ENCODE measurements at regions not wholly inside any gene's neighbourhood (a gene's known extent, or its start where the extent isn't known, plus 50 kb on each side); places are given as distances from the start of the nearest gene placed in this dataset.

DNA sequence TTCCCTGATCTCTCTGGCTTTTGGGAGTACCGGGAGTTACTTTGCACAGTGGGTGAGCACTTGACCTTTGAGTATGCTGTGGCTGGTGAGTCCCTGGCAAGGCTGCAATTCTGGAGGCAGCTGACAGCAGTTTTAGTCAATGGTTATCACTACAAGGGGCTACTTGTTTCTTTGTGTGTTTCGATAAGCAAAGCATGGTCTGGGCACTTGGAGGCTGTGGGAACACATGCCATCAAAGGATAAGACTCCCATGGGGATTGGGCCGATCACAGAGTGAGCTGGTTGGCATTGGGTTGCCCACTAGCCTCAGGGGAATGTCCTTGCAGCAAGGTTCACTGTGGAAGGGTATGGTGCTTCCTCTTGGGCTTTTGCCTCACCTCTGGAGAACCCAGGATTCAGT lies 208.2 kb downstream of the SNX13 start:
- TF ChIP-seq, protein P1, sequence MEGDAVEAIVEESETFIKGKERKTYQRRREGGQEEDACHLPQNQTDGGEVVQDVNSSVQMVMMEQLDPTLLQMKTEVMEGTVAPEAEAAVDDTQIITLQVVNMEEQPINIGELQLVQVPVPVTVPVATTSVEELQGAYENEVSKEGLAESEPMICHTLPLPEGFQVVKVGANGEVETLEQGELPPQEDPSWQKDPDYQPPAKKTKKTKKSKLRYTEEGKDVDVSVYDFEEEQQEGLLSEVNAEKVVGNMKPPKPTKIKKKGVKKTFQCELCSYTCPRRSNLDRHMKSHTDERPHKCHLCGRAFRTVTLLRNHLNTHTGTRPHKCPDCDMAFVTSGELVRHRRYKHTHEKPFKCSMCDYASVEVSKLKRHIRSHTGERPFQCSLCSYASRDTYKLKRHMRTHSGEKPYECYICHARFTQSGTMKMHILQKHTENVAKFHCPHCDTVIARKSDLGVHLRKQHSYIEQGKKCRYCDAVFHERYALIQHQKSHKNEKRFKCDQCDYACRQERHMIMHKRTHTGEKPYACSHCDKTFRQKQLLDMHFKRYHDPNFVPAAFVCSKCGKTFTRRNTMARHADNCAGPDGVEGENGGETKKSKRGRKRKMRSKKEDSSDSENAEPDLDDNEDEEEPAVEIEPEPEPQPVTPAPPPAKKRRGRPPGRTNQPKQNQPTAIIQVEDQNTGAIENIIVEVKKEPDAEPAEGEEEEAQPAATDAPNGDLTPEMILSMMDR (IDR thresholded peaks at IDR 0.05; ENCODE audit: low read length) = no peak
- TF ChIP-seq EZH2phosphoT487 (IDR thresholded peaks at IDR 0.05; ENCODE audit: low read length) = no peak

All from MM.1S (cell line).